Smooth muscle cell of the brain vasculature (primary cell): ENCODE measurements at regions not wholly inside any gene's neighbourhood (a gene's known extent, or its start where the extent isn't known, plus 50 kb on each side); places are given as distances from the start of the nearest gene placed in this dataset.
"Not testable (repeated sequence)": the region's sequence is repeated elsewhere in the genome, so short reads cannot be mapped to it uniquely, and the experiment has no call there.

Experiments
- DNase-seq: peaks from one replicate; pipeline ENCODE4 v3.0.0-alpha.2; 2012; ENCODE audit warnings: low read depth, low spot score

DNA sequence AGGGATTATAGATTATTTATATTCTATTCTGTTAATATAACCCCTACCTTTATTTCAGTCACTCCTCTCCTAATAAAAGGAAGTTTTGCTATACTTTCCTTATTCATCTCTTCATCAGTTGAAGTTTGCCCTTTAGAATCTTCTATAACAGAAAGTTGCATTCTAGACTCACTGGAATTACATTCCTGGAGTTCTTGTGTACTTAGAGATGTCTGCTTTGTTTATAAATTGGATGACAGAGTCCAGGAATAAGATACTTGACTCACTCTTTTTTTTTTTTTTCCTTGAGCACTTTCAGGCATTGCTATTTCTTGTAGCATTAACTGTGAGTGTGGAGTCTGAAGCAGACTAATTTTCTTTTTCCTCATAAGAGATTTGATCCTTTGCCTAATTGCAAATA, 640.8 kb downstream of the XPNPEP1 start:
- no peak for DNase-seq

GRCh38 chr10:109281347-109281746, 642.0 kb downstream of the XPNPEP1 start:
- no peak for DNase-seq

- no peak for DNase-seq
Measured at GRCh38 chr10:109280837-109281236, 642.5 kb downstream of the XPNPEP1 start.

- DNase-seq: no peak
Measured at GRCh38 chr10:109277456-109277855, 645.9 kb downstream of the XPNPEP1 start.

DNA sequence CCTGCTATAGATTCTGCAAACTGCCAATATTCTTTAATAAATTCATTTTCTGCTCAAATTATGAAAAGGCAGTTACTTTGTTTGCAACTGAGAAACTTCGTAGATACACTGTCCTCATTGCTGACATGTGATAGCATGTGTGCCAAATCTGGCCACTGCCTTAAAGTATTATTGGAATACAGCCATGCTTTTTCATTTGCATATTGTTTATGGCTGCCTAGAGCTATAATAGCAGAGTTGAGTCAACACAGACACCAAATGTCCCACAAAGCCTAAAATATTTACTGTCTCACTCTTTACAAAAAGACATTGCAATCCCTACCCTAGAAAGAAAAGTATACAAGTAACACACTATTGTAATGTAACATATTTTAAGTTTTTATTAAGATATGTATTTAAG, 647.4 kb downstream of the XPNPEP1 start:
- DNase-seq: no peak

DNA sequence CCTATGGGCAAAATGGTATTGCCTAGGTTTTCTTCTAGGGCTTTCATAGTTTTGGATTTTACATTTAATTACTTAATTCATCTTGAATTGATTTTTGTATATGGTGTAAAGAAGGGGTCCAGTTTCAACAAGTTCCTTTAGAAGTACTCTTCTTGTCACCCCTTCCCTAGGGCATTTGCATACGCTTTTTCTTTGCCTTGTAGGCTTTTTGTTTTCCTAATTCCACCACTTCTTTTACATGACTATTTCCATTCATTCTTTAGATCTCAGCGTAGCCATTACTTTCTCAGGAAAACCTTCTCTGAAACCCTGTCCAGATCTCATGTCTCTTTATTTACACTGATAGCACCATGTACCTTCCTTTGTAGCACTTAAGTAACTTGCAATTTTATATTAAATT, 648.6 kb downstream of the XPNPEP1 start:
- no peak for DNase-seq

DNA sequence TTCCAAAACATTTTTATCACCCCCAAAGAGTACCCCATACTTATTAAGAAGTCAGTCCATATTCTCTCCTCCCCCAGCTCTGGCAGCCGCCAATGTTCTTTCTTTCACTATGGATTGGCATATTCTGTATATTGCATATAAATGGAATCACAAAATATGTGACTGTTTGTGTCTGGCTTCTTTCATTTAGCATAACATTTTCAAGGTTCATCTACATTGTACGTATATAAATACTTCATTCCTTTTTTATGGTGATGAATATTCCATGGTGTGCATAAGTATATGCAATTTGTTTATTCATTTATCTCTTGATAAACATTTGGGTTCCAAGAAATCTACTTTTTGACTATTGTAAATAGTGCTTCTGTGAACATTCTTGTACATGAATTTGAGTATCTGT, 653.1 kb downstream of the XPNPEP1 start:
- no peak for DNase-seq

GRCh38 chr10:109264004-109264403, 659.3 kb downstream of the XPNPEP1 start:
- no peak for DNase-seq

DNA sequence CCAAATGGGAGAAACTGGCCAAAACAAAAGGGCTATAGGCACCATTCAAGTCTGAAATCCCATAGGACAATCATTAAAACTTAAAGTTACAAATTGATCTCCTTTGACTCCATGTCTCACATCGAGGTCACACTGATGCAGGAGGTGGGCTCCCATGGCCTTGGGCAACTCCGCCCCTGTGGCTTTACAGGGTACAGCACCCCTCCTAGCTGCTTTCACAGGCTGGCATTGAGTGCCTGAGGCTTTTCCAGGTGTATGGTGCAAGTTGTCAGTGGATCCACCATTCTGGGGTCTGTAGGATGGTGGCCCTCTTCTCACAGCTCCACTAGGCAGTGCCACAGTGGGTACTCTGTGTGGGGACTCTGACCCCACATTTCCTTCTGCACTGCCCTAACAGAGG, 662.1 kb downstream of the XPNPEP1 start:
- no peak for DNase-seq

GRCh38 chr10:109259293-109259692, 664.0 kb downstream of the XPNPEP1 start:
- no peak for DNase-seq

- DNase-seq: no peak
Measured at GRCh38 chr10:109253306-109253705, 670.0 kb downstream of the XPNPEP1 start.

DNA sequence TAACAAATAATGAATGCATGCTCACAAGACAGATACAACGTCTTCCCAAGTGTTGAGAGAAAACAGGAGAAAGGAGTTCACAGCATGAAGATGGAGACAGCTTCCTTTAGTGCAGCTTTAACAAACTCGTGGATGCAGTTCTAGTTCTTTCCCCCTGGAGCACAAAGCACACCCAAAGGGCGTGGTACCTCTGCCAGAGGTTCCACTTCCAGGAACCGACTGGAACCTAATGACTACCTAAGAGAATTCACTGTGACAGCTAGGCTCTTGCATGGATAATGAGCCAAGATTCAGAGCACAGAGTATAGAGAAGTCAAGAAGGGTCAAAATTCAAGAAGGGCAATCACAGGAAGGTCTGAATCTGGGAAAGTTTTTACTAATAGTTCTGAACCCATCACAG, 673.2 kb downstream of the XPNPEP1 start:
- DNase-seq: no peak

DNA sequence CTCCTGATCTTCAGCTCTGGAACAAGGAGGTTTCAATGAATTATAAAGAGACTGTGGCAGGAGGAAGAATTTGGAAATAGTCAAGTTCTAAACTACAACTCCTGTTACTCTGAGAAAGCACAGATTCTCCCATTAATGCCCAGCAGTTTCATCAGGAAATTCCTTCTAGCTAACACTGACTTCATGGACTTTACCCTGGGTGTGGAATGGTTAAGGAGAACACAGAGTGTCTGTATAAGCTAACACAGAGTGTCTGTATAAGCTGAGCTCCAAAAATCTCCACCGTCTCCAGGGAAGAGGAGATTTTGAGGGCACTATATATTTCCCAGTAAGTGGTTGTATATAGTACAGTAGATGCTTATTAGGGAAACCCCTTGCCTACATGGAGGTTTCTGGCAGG, 675.5 kb downstream of the XPNPEP1 start:
- DNase-seq: no peak

DNA sequence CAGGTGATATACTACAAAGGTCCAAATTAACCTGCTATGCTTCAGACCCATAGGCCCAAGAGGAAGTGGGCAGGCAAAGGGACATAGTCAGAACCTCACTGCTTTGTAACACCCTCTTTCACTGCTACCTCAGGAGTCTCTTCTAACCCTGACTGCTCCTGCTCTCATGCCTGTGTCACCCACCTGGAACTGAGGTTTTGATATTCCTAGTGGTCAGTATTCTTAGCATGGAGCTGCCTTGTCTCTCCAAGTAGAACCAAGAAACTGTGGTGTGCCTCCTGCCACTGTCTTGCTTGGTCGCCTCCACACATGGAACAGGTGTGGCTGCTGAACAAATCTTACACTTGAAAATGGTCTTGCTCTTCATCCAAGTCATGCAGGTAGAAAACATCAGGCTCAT, 677.5 kb downstream of the XPNPEP1 start:
- DNase-seq: no peak

- DNase-seq: no peak
Measured at GRCh38 chr10:109239371-109239770, 683.9 kb downstream of the XPNPEP1 start.

- DNase-seq: no peak
Measured at GRCh38 chr10:109237682-109238081, 685.6 kb downstream of the XPNPEP1 start.

DNA sequence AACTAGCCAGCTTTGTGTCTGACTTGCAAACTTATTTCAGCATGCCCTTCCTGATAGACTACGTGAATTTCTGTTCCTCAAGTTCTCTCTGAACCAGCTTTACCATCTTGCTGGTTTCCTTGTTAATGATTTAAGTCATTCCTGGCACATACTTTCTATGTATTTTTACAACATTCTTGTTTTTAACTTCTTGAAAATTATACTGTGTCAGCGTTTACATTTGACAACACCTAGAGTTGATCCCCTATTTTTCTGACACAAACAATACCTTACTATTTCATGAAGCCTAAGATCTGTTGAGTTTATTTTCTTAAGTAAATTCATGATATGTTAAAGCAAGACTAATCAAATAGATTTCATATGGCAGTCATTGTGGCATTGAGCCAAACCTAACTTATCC, 686.3 kb downstream of the XPNPEP1 start:
- DNase-seq: no peak

- not testable (repeated sequence) for DNase-seq
Measured at GRCh38 chr10:109223533-109223932, 699.8 kb downstream of the XPNPEP1 start.

- no peak for DNase-seq
Measured at GRCh38 chr10:109219935-109220605, 703.2 kb downstream of the XPNPEP1 start.

DNA sequence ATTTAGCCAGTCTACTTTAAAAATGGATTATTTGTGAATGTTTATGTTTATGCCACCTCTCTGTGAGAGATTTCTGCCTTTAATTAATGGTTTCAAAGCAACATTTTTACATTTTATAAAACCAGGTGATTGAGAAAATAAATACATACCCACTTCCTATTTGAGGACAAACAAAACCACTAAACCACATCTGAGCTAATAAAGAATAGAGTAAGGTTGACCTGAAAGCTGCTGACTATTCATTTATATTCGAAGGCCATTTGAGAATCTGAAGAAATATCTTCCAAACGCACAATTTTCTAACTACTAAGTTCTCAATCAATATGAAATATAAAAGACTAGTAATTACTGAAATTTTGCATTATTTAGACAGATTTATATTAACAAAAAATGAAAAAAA, 705.1 kb downstream of the XPNPEP1 start:
- DNase-seq: no peak

- no peak for DNase-seq
Measured at GRCh38 chr10:109215291-109216075, 707.8 kb downstream of the XPNPEP1 start.

DNA sequence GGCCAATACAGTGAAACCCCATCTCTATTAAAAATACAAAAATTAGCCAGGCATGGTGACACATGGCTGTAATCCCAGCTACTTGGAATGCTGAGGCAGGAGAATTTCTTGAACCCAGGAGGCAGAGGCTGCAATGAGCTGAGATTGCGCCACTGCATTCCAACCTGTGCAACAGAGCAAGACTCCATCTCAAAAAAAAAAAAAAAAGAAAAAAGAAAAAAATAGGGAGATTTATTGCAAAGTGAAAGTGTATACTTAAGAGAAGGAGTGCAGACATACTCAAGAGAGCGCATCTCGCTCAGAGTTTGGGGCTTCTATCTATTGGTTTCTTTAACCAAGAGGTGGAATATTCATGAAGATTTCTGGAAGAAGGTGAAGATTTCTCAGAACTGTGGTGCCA, 708.4 kb downstream of the XPNPEP1 start:
- DNase-seq: not testable (repeated sequence)

DNA sequence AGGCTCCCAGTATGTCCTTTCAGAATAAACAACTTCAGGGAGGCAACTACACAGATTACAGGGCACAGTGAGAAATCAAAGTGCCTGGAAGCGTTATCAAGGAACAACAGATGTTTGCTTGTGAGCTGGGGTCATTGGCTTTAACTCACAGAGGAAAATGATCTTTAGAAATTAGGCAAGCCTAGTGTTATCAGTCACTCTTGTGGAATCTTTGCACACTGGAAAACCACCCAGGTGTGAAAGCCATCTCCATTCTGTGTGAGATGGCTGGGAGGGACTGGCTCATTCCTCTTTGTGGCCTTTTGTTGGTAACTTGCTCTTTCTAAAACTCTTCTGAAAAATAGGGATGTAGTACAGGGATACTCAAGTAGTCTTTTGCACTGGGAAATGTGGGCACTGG, 716.0 kb downstream of the XPNPEP1 start:
- no peak for DNase-seq
